HL-60 (cell line): ENCODE measurements at regions not wholly inside any gene's neighbourhood (a gene's known extent, or its start where the extent isn't known, plus 50 kb on each side); places are given as distances from the start of the nearest gene placed in this dataset.

Experiments
- CTCF ChIP-seq: IDR thresholded peaks from one replicate; pipeline ENCODE4 v1.5.1; 2011; ENCODE audit warnings: low read length, control low read depth, inconsistent platforms; ENCODE audit not compliant: insufficient read depth
- GABPA ChIP-seq: IDR thresholded peaks from 2 replicates; pipeline ENCODE4 v1.6.1; 2012; ENCODE audit warnings: low read depth
- POLR2AphosphoS5 ChIP-seq: IDR thresholded peaks from 2 replicates; pipeline ENCODE4 v1.6.1; 2012; ENCODE audit warnings: low read depth
- SPI1 ChIP-seq: IDR thresholded peaks from 2 replicates; pipeline ENCODE4 v1.6.1; 2012; ENCODE audit warnings: low read depth, mild to moderate bottlenecking, borderline replicate concordance

GRCh38 chr7:91691865-91692264, 188.6 kb downstream of the MTERF1 start:
- no peak for TF ChIP-seq CTCF
- no peak for TF ChIP-seq GABPA
- TF ChIP-seq POLR2AphosphoS5, result no peak
- TF ChIP-seq SPI1, result no peak
